GM19324 (cell line): ENCODE measurements at regions not wholly inside any gene's neighbourhood (a gene's known extent, or its start where the extent isn't known, plus 50 kb on each side); places are given as distances from the start of the nearest gene placed in this dataset.

Source experiments
- ATAC-seq: cut with Tn5 transposase; IDR thresholded peaks from one replicate; pipeline ENCODE4 v1.9.1; 2021; ENCODE audit warnings: mild to moderate bottlenecking, moderate library complexity; ENCODE audit not compliant: unreplicated experiment, low FRiP score

DNA sequence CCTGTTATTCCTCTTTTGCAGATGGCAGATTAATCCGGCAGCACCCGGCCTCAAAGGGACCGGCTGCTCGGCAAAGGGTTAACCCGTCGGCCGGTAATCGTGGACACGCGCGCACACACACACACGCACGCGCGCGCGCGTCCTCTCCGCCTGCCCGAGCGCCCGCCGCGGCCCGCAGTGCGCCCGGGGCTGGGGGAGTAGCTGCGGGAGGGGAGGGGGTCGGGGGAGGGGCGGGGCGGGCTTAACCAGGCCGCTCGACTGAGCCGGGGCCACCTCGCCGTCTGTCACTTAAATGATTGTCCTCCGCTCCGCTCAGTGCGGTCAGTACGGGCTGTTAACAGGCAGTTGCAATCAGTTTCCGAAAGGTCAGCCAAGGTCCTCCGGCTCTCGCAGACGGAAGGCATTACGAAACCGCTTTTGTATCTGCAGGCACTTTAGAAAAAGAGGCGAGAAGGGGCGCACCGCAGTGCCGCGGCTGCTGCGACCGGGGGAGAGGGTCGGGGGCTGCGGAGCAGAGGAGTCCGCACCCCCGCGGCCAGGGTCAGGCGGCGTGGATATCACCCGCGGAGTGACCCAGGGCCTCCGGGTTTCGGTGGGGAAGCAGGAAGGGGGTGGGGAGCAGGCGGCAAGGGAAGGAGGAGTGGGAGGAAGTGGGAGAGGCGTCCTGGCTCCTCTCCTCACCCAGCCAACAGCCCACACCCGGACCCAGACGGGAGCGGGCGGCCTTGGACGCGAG lies 57.3 kb upstream of the BCOR start:
- no peak for ATAC-seq

GRCh38 chrX:40154250-40154852 lies 56.6 kb upstream of the BCOR start:
- no peak for ATAC-seq

DNA sequence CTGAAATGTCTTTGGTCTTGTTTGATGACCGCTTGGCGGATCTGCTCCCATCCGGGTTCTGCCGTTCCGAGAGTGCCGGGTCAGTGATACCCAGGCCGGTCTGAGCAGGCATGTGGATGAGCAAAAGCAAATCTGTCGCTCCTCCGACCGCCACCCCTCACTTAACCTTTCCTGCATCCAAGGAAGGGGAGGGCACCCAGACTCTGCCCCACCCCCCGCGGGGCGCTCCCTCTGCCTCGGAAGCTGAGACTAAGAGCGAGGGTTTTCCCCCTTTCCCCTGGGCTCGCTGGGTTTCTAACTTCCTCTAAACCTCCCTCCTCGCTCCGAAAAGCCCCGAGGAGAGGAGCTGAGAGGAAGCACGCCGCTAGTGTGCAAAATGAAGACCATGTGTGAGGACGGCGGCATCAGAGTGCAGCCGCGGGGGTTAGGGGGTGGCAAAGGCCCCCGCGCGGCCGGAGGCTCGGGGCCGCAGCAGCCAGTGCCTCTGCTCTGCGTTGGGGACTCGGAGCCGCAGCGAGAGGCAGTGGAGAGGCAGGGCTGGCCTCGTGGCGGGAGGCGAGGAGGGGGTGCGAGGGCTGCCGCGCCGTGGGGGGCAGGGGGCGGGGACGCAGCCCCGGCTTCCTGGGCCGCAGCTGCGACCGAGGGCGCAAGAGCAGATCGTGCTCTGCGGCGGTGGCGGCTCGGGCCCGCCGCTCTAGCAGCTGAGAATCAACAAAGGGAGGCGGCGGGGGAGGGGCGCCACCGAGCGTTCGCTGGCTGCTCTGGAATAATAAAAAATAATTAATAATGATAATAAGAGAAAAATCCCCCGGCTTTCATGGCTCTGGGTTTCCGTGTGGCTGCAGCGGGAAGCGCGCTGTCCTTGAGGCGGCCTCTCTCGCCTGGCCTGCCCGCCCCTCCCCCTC lies 55.8 kb upstream of the BCOR start:
- ATAC-seq = no peak

DNA sequence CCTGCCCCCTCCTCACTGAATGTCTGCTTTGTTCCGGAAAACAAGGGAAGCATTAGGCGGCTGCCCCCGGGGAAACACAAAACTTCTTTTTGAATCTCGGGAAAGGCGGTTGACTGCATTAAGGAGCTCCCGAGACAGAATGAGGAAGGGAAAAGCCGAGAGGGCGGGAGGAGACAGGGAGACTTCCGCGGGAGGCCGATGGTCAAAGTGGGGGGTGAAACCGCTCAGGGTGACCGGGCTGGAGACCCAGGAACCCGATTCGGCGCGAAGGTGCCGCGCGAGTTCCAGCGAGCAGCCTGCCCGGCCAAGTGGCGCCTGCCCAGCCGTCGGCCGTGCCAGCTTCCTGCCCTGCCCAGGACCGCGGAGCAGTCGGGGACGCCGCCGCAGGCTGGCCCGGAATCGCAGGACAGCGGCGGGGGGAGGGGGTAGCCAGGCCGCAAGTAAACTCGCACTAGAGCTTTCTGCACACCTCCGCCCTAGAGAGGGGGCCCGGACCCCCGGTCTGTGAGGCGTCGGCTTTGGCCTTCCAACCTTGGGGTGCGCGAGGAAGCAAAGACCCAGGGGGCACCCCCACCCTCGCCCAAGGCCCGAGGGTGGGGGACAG lies 55.1 kb upstream of the BCOR start:
- no peak for ATAC-seq

GRCh38 chrX:40152173-40152711 lies 54.5 kb upstream of the BCOR start:
- ATAC-seq = no peak

DNA sequence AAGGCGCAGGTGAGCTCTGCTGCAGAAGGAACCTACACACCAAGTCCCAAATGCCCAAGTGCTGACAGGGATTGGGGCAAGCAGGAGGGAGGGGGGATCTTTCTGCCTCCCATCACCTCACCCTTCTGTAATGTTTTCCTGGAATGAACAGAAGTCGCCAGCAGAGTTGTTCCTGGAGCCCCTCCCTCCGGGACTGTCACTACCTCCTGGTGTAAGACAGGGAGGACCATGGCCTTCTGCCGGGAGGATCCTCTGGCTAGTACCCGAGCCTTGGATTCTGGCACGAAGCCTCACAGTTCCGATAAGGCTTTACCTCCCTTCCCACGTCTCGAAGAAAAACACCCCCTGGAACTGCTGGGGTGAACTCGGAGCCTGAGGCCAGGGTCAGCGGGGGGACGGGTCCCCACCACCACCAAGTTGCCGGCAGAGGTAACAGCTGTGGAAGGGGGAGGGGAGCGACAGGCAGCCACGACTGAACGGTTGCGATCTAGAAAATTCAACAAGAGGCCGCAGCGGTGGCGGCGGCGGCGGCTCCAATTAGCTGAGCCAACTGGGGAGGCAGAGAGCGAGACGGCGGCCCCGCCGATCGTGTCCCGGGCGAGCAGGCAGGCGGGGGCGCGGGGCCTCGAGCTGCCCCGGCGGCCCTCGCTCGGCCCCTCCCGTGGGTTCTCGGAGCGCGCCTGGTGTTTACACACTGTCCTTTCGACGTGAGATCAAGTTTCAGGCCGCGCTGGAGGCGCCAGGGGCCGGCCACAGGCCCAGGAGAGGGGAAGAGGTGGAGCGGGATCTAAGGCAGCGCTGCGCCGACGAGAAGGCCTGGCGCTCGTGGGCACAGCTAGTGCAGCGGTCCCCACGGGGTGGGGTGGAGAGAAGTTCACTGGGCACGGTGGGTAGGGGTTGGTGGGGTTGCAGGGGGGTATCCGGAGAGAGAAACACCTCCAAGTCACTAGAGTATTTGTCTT lies 53.7 kb upstream of the BCOR start:
- no peak for ATAC-seq

DNA sequence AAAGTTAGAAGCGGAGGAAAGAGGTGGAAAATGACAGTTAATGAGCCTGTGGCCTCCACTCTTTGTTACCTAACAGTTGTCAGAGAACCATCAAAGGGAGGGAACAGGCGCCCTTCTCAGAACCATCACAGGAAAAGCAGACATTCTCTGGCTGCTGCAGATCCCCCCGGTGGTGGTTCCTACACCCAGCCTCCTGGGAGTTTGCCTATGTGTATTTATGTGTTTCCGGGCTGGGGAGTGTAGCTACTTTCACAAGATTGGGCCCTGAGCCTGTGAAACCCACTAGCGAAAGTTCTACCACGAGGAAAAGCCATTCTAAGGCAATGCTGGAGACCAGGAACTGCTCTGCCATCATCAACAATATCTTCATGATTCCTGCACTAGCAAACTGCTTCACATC lies 52.7 kb upstream of the BCOR start:
- ATAC-seq = no peak

DNA sequence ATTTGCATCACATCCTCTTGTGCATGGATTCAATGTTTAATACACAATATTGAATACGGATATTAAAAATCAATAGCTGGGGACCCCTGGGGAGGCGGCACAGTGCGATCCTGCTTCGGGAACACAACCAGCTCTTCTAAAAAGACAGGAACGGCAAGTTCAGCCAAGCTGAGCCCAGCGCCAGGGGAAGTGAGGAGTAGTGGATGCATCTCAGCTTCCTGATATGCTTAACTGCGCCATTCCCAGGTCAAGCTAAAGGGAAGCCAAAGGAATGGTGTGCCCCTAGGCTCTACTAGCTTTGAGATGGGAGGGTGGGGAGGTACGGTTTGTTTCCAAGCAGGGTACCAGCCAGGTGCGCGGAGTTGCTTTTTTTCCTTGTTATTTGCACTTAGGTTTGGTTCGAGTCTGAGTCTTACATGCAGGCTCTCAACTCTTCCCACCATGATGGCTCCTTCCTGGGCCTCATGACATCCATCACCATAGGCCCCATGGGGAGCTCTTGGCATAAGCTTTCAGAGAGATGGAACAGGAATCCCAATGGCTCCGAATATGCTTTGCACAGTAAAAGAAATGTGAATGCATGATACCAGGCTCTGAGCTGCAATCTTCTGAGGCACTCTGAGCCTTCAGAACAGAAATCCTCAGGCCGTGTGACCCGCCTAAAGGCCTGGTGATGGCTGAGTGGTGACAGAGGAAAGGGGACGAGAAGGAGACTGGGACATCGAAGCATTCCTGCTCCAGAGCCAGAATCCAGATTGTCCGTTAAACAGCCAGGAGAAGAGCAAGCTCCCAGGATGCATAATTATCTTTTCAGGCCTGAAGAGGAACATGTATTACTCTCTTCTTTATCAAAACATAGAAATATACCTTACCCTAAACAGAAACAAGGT lies 51.8 kb upstream of the BCOR start:
- no peak for ATAC-seq

DNA sequence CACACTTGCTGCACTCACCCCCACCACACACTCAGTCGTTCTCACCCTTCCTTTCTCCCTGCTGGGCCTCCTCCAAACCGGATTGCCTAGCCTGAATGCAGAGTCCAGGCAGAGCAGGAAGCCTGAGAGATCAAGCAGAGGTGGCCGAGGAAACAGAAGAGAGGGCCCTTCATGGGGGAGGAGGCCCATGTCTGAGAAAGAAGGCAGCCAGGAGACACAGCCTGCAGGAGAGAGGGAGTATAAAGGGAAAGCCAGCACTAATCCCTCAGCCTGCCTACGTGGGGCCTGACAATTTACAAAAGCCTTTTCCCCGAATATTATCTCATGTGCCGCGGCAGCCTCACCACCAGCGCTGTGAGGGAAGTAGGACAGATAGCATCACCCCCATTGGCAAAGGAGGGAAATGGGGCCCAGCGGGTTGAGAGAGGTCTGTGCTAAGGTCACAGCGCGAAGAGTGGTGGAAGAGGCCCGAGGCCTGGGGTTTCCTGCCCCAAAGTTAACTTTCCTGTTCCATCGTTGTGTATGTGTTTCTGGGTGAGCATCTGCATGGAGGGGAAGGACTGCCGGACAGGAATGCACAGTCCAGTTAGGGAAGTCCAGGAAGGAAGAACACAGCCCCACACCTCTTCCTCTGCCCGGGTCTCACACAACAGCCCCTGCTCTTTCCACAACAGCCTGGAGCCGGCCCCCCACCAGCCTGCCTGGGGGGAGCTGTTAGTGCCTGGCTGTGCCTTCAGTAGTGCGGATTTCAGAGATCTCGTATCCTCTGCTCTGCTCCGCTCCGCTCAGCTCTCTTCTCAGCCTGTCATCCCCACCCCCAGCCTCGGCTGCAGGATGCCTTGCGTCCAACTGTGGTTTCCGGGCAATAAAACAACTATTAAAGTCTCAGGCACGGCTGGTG lies 50.9 kb upstream of the BCOR start:
- no peak for ATAC-seq

- ATAC-seq = no peak
These were observed 50.2 kb upstream of the BCOR start for GRCh38 chrX:40147971-40148370.
